ENCODE measurements at regions not wholly inside any gene's neighbourhood (a gene's known extent, or its start where the extent isn't known, plus 50 kb on each side); places are given as distances from the start of the nearest gene placed in this dataset.

DNA sequence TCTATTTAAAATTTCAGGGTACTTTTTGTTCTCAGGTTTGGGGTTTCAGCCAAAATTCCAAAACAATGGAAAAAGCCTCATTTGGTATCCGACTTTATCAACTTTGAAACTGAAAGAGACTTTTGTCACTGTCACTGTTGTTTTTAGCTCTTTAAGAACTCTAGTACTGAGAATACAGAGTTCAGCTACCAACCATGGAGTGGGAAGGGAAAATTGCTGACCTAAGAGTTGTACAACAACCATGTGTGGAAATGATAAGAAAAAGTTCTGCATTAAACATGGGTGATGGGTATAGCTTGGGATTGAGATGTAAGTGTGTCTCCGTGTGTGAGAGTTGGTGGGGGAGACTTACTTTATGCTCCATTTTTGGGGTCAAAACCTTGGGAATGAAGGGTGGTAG lies 206.6 kb upstream of the LRATD1 start:
- no peak for DNase-seq
- H3K9me3 ChIP-seq: no peaks in the 10 kb centered on the region
- no peaks in the 10 kb centered on the region for H3K27me3 ChIP-seq
- intact Hi-C loops (cut with DNase I): no loop called here
- no peaks in the 10 kb centered on the region for H3K4me1 ChIP-seq
- H3K36me3 ChIP-seq: no peaks in the 10 kb centered on the region
- 73 to 80% methylated on average over 2 of the region's 2 CpGs for WGBS, 2 donors
- H3K4me3 ChIP-seq: no peak overlapping the region
- no peak for ATAC-seq
- FAIRE-seq: no peak
- TF ChIP-seq, protein P1, sequence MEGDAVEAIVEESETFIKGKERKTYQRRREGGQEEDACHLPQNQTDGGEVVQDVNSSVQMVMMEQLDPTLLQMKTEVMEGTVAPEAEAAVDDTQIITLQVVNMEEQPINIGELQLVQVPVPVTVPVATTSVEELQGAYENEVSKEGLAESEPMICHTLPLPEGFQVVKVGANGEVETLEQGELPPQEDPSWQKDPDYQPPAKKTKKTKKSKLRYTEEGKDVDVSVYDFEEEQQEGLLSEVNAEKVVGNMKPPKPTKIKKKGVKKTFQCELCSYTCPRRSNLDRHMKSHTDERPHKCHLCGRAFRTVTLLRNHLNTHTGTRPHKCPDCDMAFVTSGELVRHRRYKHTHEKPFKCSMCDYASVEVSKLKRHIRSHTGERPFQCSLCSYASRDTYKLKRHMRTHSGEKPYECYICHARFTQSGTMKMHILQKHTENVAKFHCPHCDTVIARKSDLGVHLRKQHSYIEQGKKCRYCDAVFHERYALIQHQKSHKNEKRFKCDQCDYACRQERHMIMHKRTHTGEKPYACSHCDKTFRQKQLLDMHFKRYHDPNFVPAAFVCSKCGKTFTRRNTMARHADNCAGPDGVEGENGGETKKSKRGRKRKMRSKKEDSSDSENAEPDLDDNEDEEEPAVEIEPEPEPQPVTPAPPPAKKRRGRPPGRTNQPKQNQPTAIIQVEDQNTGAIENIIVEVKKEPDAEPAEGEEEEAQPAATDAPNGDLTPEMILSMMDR (IDR thresholded peaks at IDR 0.05): no peak
- H3K27ac ChIP-seq: no peak overlapping the region

DNA sequence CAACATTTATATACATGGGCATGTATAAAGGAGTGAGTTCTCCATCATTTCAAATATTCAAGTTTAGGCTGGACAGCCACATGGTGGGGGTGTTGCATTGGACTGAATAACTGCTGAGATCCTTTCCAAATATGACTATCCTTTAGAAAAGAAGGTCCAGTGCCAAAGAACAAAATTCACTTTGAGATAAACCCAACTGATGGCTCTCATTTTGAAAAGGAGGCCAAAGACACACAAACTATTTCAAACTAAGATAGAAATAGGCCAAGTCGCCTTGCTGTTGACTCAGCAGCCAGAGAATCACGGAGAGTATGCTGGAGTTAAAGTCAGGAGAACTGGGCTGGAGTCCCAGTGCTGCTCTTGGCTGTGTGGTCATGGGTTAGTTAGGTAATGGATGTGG lies 204.5 kb upstream of the LRATD1 start:
- WGBS, 2 donors: 4 to 17% methylated on average over 2 of the region's 2 CpGs
- Histone ChIP-seq H3K27me3 (no peaks in the 10 kb centered on the region), H3K4me1 (no peaks in the 10 kb centered on the region), H3K36me3 (no peaks in the 10 kb centered on the region), H3K4me3 (no peak overlapping the region), H3K9me3 (no peaks in the 10 kb centered on the region), H3K27ac (no peak overlapping the region)
- ATAC-seq: peak in 3 of 4 donors; percentile 44 to 62 (median 57)
- TF ChIP-seq, protein P1 (IDR thresholded peaks at IDR 0.05): peak in 1 of 4 donors; percentile 8
- peak in 1 of 6 donors; percentile 19 for DNase-seq
- intact Hi-C loops (cut with DNase I): no loop called here
- FAIRE-seq: no peak

DNA sequence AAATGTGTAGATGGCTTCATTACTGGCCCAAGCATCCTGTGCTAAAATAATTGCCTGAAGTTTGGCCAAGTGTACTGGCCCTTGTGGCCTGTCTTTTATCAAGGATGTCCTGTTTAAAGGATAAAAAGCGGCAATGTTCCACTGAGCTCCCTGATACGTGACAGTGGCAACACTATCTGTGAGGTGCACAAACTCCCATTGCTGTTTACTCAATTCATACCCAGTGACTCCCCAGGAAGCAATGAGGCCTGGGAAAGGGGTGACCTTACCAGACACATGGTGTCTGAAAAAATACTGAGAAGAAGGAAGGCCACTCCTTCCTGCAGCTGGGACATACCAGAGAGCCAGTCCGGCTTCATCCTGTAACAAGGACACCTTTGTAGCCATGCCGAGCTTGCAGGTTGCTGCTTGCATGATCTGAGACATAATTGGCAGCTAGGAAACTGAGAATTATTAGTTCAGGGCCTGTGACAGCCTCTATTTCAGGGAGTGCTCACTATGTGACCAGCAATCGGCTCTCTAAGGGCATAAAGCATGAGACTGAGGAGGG lies 198.5 kb upstream of the LRATD1 start:
- DNase-seq (no peak), FAIRE-seq (no peak), ATAC-seq (no peak)
- TF ChIP-seq, protein P1 (IDR thresholded peaks at IDR 0.05): no peak
- Histone ChIP-seq H3K4me3 (no peak overlapping the region), H3K27ac (no peak overlapping the region), H3K4me1 (no peaks in the 10 kb centered on the region), H3K9me3 (no peaks in the 10 kb centered on the region), H3K27me3 (no peaks in the 10 kb centered on the region), H3K36me3 (no peaks in the 10 kb centered on the region)
- 70 to 77% methylated on average over 5 of the region's 5 CpGs for WGBS, 2 donors
- intact Hi-C loops (cut with DNase I): no loop called here

DNA sequence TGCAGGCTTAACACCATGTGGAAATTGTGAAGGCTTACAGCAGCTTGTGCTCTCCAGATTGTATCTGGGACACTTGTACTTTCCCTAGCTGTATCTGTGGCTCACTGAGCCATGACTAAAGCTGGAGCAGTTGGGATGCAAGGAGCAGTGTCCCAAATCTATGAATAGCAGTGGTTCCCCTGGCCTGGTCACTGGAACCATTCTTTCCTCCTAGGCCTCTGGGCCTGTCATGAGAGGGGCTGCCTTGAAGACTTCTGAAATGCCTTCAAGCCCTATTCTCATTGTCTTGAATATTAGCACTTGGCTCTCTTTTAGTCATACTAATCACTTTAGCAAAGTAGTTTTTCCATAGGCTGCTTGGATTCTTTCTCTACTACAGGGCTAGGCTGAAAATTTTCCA lies 186.8 kb upstream of the LRATD1 start:
- intact Hi-C loops (cut with DNase I): no loop called here
- Histone ChIP-seq H3K4me3 (no peak overlapping the region), H3K4me1 (no peaks in the 10 kb centered on the region), H3K27me3 (no peaks in the 10 kb centered on the region), H3K36me3 (no peaks in the 10 kb centered on the region), H3K9me3 (no peaks in the 10 kb centered on the region), H3K27ac (no peak overlapping the region)
- DNase-seq (no peak), ATAC-seq (no peak), FAIRE-seq (no peak)
- TF ChIP-seq, protein P1 (IDR thresholded peaks at IDR 0.05): no peak

DNA sequence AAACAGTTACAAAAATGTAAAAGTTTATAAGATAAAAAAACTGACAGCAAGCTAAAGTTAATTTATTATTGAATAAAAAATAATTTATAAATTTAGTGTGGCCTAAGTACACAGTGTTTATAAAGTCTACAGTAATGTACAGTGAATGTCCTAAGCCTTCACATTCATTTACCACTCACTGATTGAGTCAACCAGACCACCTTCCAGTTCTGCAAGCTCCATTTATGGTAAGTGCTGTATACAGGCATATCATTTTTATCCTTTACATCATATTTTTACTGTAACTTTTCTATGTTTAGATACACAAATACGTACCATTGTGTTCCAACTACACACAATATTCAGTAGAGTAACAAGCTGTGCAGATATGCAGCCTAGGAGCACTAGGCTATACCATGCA lies 184.2 kb upstream of the LRATD1 start:
- no peaks in the 10 kb centered on the region for H3K27me3 ChIP-seq
- no peaks in the 10 kb centered on the region for H3K9me3 ChIP-seq
- intact Hi-C loops (cut with DNase I): no loop called here
- WGBS, 2 donors: 76 to 86% methylated on average over 1 of the region's 1 CpG
- FAIRE-seq: no peak
- no peak for ATAC-seq
- H3K4me3 ChIP-seq: no peak overlapping the region
- DNase-seq: no peak
- TF ChIP-seq, protein P1 (IDR thresholded peaks at IDR 0.05): no peak
- H3K27ac ChIP-seq: no peak overlapping the region
- H3K36me3 ChIP-seq: no peaks in the 10 kb centered on the region
- H3K4me1 ChIP-seq: no peaks in the 10 kb centered on the region

Measured in pancreas (tissue), 10 donors.